Body of pancreas (tissue), 4 donors: ENCODE measurements at regions not wholly inside any gene's neighbourhood (a gene's known extent, or its start where the extent isn't known, plus 50 kb on each side); places are given as distances from the start of the nearest gene placed in this dataset.

Source experiments
- ATAC-seq: fragments of 150-250 bp; one replicate; pipeline ENCODE4 v1.9.1; 2016
- DNase-seq, 4 donors: peaks; one replicate each; pipeline ENCODE4 v3.0.0-alpha.2; 2019
- H3K27ac ChIP-seq, 4 donors: fragments of 200-600 bp; sonication (generic); 1 replicate in 3 of 4; 2 replicates in 1 of 4; pipeline versions ENCODE4 v1.5.1 to v1.6.1; 2016 to 2019; ENCODE audit warnings: mild to moderate bottlenecking in 1 of 4, mixed read lengths in 1 of 4, moderate library complexity in 1 of 4
- H3K27me3 ChIP-seq, 2 donors: fragments of 200-600 bp; sonication (generic); one replicate each; pipeline ENCODE4 v1.6.0; 2016; ENCODE audit warnings: mild to moderate bottlenecking in 1 of 2
- H3K36me3 ChIP-seq, 2 donors: fragments of 200-600 bp; sonication (generic); replicated peaks in 1 of 2; 2 replicates each; pipeline ENCODE4 v1.5.1; 2016; ENCODE audit warnings: low read depth in 2 of 2; ENCODE audit not compliant: insufficient read depth in 1 of 2
- H3K4me1 ChIP-seq: fragments of 200-600 bp; sonication (generic); one replicate; pipeline ENCODE4 v1.6.0; 2016
- H3K4me3 ChIP-seq, 2 donors: fragments of 200-600 bp; sonication (generic); 1 replicate in 1 of 2; 2 replicates in 1 of 2; pipeline ENCODE4 v1.5.1; 2016 to 2019
- H3K9me3 ChIP-seq, 3 donors: fragments of 200-600 bp; sonication (generic); 1 replicate in 2 of 3; 2 replicates in 1 of 3; pipeline ENCODE4 v1.5.1; 2016
- POLR2A ChIP-seq, 3 donors: fragments of 450-650 bp; IDR thresholded peaks; one replicate each; pipeline ENCODE4 v1.6.1; 2016; ENCODE audit warnings: antibody characterized with exemption in 3 of 3, mild to moderate bottlenecking in 2 of 3
- WGBS, 2 donors: methylation state at CpG; one replicate each; pipeline ENCODE4 v1.1.5; 2017; 5-methylcytosine and 5-hydroxymethylcytosine counted together
- intact Hi-C: fragments of 100-400 bp; cut with DNase I; formaldehyde crosslinking; loops from one replicate; pipeline ENCODE4 v1.15.1; 2023
- TF ChIP-seq, protein P1 (sequence below), 7 experiments: fragments of 450-650 bp in 4 of 7; fragments of 200-600 bp in 3 of 7; sonication (generic) in 3 of 7; IDR thresholded peaks; one replicate each; pipeline ENCODE4 v1.5.1; 2016 to 2019; ENCODE audit warnings: antibody characterized with exemption in 7 of 7

DNA sequence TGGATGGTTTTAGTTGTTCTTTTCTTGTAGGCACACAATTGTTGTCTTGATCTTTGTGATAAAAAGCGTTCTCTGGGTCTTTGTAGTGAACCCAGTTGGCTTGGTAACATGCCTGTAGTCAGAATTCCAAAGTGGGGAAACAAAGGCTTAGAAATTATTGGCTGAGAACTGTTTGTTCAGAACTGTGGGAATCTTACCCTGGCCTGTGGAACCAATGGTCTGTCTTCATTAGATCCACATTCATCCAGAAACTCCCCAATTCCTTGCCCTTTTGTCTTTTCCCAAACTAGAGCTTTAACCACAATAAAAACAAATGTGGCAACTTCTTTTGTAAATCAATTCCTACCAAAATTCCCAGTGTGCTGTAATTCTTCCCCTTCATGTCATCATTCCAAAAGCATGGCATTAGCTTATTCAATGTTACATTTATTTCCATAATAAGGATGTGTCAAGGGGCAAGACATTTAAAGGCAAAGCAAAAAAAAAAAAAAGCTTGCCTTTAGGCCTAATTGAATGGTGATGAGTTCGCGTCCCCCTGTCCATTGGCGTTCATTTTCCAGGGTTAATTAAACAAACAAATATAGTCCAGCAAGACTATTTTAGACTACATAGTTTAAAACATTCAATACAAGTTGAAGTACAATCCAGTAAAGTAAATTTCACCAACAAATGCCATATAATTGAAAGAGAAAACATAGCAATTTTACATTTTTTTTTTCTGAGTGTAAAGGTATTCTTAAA is 249.8 kb upstream of the ZNF608 start:
- Histone ChIP-seq H3K36me3 (no peaks in the 10 kb centered on the region), H3K27ac (no peak overlapping the region), H3K4me1 (peaks cover 6% of the 10 kb centered on the region), H3K27me3 (no peaks in the 10 kb centered on the region), H3K9me3 (no peaks in the 10 kb centered on the region), H3K4me3 (no peak overlapping the region)
- WGBS, 2 donors: 88 to 92% methylated on average over 4 of the region's 4 CpGs
- intact Hi-C loops: no loop called here
- ATAC-seq: no peak
- no peak for DNase-seq
- no peak for TF ChIP-seq POLR2A (IDR thresholded peaks at IDR 0.05)
- TF ChIP-seq, protein P1, sequence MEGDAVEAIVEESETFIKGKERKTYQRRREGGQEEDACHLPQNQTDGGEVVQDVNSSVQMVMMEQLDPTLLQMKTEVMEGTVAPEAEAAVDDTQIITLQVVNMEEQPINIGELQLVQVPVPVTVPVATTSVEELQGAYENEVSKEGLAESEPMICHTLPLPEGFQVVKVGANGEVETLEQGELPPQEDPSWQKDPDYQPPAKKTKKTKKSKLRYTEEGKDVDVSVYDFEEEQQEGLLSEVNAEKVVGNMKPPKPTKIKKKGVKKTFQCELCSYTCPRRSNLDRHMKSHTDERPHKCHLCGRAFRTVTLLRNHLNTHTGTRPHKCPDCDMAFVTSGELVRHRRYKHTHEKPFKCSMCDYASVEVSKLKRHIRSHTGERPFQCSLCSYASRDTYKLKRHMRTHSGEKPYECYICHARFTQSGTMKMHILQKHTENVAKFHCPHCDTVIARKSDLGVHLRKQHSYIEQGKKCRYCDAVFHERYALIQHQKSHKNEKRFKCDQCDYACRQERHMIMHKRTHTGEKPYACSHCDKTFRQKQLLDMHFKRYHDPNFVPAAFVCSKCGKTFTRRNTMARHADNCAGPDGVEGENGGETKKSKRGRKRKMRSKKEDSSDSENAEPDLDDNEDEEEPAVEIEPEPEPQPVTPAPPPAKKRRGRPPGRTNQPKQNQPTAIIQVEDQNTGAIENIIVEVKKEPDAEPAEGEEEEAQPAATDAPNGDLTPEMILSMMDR (IDR thresholded peaks at IDR 0.05): no peak

DNA sequence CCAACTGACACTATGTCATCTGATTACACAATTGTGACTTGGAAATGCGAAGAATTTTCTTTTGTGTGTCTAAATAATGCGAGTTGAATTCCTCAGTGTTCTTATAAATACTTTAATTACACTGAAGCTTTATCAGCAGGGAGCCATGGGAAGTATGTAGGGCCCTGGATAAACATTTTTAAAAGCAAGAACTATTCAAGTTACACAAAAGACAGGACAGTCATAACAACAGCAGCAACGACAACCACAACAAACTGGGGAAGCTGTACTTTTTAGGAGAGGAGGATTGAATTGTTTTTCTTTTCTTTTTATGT is 250.3 kb upstream of the ZNF608 start:
- ATAC-seq (no peak), DNase-seq (no peak)
- Histone ChIP-seq H3K4me1 (peaks cover 6% of the 10 kb centered on the region), H3K27ac (no peak overlapping the region), H3K9me3 (no peaks in the 10 kb centered on the region), H3K4me3 (no peak overlapping the region), H3K27me3 (no peaks in the 10 kb centered on the region), H3K36me3 (no peaks in the 10 kb centered on the region)
- 88 to 95% methylated on average over 3 of the region's 3 CpGs for whole genome bisulfite sequencing, 2 donors
- intact Hi-C loops: no loop called here
- TF ChIP-seq, protein P1 (IDR thresholded peaks at IDR 0.05): no peak
- no peak for TF ChIP-seq POLR2A (IDR thresholded peaks at IDR 0.05)

DNA sequence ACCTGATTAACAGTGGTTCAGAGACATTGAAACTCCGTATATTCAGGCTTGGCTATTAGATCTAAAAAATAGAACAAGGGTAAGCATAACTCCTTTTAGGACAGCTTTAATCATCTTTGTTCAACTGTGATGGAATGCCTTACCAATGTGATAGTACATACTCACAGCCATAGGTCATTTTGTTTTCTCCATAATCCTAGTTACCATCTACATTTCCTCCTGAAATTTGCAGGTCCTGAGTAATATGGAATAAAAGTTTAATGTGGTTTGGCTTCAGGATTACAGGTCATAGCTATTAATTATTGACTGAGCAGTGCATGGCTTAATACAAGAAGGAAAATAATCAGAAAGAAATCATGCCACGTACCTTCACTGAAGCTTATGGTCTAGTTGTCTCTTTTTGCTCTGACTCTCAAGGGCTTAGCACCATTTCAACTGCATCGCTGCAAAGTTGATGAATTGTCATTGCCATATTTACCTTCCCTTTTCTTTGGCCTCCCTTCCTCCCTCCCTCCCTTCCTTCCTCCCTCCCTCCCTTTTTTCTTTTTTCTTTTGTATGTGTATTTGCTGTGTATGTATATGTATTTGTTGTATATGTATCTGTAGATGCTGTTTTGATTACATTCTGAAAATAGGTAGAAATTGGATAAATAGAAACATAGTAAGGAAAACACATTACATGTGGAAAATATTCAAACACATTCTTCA is 250.9 kb upstream of the ZNF608 start:
- no peak overlapping the region for H3K4me3 ChIP-seq
- H3K4me1 ChIP-seq: peaks cover 6% of the 10 kb centered on the region
- no peaks in the 10 kb centered on the region for H3K27me3 ChIP-seq
- intact Hi-C loops: no loop called here
- no peaks in the 10 kb centered on the region for H3K9me3 ChIP-seq
- DNase-seq: no peak
- 70 to 78% methylated on average over 3 of the region's 3 CpGs for WGBS, 2 donors
- no peak for TF ChIP-seq POLR2A (IDR thresholded peaks at IDR 0.05)
- TF ChIP-seq, protein P1 (IDR thresholded peaks at IDR 0.05): no peak
- no peak for ATAC-seq
- H3K27ac ChIP-seq: no peak overlapping the region
- H3K36me3 ChIP-seq: no peaks in the 10 kb centered on the region

GRCh38 chr5:124998520-124998919 is 252.1 kb upstream of the ZNF608 start:
- 50 to 78% methylated on average over 1 of the region's 1 CpG for WGBS, 2 donors
- ATAC-seq: no peak
- TF ChIP-seq POLR2A (IDR thresholded peaks at IDR 0.05): no peak
- TF ChIP-seq, protein P1 (IDR thresholded peaks at IDR 0.05): no peak

More at GRCh38 chr5:124998520-124998919, 252.1 kb upstream of the ZNF608 start:
- DNase-seq: no peak
- no peak overlapping the region for H3K27ac ChIP-seq
- H3K9me3 ChIP-seq: no peaks in the 10 kb centered on the region
- intact Hi-C loops: no loop called here
- no peaks in the 10 kb centered on the region for H3K36me3 ChIP-seq
- no peaks in the 10 kb centered on the region for H3K27me3 ChIP-seq
- H3K4me1 ChIP-seq: peaks cover 6% of the 10 kb centered on the region
- no peak overlapping the region for H3K4me3 ChIP-seq
